ENCODE measurements at regions not wholly inside any gene's neighbourhood (a gene's known extent, or its start where the extent isn't known, plus 50 kb on each side); places are given as distances from the start of the nearest gene placed in this dataset.

DNA sequence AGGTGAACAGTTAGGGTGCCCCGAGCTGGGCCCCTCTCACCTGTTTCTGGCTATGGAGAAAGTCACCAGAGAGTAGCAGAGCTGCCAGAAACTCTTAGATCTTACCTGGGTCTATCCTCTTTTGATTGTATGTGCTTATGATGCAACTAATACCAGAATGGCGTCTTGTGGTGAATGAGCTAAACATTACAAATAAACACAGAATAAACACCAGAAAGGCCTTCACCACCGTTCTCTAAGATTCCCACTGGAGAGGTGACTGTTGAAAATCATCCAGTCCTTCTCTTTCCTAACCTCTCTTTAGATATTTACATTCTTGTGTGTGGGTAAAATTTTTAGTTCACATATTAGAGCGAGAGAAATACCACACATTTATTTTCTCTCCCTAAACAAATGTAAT, 241.7 kb upstream of the GAS1 start:
- intact Hi-C loops (cut with micrococcal nuclease) = no loop called here

DNA sequence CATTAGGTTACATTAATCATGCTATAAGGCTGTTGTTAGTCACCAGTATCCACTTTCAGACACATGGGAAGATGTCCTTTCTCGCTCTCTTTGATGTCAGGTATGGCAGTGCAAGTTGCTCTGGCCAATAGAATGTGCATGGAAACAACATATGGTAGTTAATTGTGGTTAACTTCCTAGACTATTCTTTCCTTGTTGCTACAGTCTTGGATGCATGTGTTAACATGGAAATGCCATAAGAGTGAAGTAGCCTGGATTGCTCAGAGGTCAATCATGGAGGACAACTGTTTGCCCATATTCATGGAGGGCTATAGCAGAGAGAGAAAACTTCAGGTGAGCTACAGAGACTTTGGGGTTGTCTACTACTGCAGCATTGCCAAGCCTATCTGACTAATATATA, 245.8 kb upstream of the GAS1 start:
- dilution Hi-C loops (cut with MboI; ENCODE audit: extremely low pct_ligation_motif_present, low sequenced_read_pairs) (no loop called here), intact Hi-C loops (cut with micrococcal nuclease) (no loop called here)
- H3K4me1 ChIP-seq (ENCODE audit: control insufficient read depth, extremely low read depth, insufficient read depth, low read length) = no peaks in the 10 kb centered on the region
- DNase-seq (ENCODE audit: low read depth, low spot score) (no peak), FAIRE-seq (no peak)
- H3K4me2 ChIP-seq (ENCODE audit: insufficient read depth, low read length) = no peak overlapping the region
- BruUV-seq (replicated peaks) = no TSS peak
- TF ChIP-seq MYC (IDR thresholded peaks at IDR 0.05; ENCODE audit: low read depth, low read length) (no peak), POLR2AphosphoS5 (IDR thresholded peaks at IDR 0.05; ENCODE audit: insufficient read depth, low read depth, low read length) (no peak)
- H3K4me3 ChIP-seq (replicated peaks in 1 of 3; ENCODE audit: insufficient read depth in 1 of 3, low read depth in 1 of 3, low read length in 3 of 3) = no peak overlapping the region
- ChIA-PET POLR2A (no interaction called here), CTCF (no interaction called here)
- H3K9ac ChIP-seq (replicated peaks; ENCODE audit: extremely low read depth, insufficient read depth, low read length) = no peak overlapping the region
- H3K36me3 ChIP-seq (ENCODE audit: control insufficient read depth in 2 of 2, extremely low read depth in 1 of 2, insufficient read depth in 2 of 2, low read length in 2 of 2) = no peaks in the 10 kb centered on the region
- H3K9me3 ChIP-seq (replicated peaks; ENCODE audit: control insufficient read depth, insufficient read depth, low read length) = no peaks in the 10 kb centered on the region
- H3K9me1 ChIP-seq (replicated peaks; ENCODE audit: control insufficient read depth, extremely low read depth, insufficient read depth, low read length) = no peaks in the 10 kb centered on the region
- no peaks in the 10 kb centered on the region for H3K79me2 ChIP-seq (ENCODE audit: control insufficient read depth, insufficient read depth, low read length)
- H2AFZ ChIP-seq (ENCODE audit: low read depth, low read length) = no peak overlapping the region
- H3K27me3 ChIP-seq (ENCODE audit: control insufficient read depth in 2 of 2, insufficient read depth in 2 of 2, low read length in 2 of 2) = no peaks in the 10 kb centered on the region
- H3K27ac ChIP-seq (ENCODE audit: insufficient read depth, low read depth, low read length) = no peak overlapping the region
- no peaks in the 10 kb centered on the region for H4K20me1 ChIP-seq (replicated peaks; ENCODE audit: control insufficient read depth, extremely low read depth, insufficient read depth, low read length)

More for the DNA sequence above, 241.7 kb upstream of the GAS1 start:
- DNase-seq (ENCODE audit: low read depth, low spot score) (no peak), FAIRE-seq (no peak)
- TF ChIP-seq, protein P1, sequence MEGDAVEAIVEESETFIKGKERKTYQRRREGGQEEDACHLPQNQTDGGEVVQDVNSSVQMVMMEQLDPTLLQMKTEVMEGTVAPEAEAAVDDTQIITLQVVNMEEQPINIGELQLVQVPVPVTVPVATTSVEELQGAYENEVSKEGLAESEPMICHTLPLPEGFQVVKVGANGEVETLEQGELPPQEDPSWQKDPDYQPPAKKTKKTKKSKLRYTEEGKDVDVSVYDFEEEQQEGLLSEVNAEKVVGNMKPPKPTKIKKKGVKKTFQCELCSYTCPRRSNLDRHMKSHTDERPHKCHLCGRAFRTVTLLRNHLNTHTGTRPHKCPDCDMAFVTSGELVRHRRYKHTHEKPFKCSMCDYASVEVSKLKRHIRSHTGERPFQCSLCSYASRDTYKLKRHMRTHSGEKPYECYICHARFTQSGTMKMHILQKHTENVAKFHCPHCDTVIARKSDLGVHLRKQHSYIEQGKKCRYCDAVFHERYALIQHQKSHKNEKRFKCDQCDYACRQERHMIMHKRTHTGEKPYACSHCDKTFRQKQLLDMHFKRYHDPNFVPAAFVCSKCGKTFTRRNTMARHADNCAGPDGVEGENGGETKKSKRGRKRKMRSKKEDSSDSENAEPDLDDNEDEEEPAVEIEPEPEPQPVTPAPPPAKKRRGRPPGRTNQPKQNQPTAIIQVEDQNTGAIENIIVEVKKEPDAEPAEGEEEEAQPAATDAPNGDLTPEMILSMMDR (IDR thresholded peaks at IDR 0.05; ENCODE audit: extremely low read depth in 1 of 2, insufficient read depth in 1 of 2, low read depth in 1 of 2, low read length in 2 of 2) = no peak
- TF ChIP-seq FOS (IDR thresholded peaks at IDR 0.05; ENCODE audit: borderline replicate concordance, insufficient read depth, low read length) (no peak), MYC (IDR thresholded peaks at IDR 0.05; ENCODE audit: low read depth, low read length) (no peak), GATA2 (IDR thresholded peaks at IDR 0.05; ENCODE audit: insufficient read depth, insufficient read length, low read depth, low read length) (no peak), JUN (IDR thresholded peaks at IDR 0.05; ENCODE audit: borderline replicate concordance, insufficient read depth, insufficient read length, low read depth) (no peak), EZH2 (IDR thresholded peaks at IDR 0.05; ENCODE audit: borderline replicate concordance, low read depth, low read length, severe bottlenecking) (no peak)
- ChIA-PET CTCF (no interaction called here), POLR2A (no interaction called here)
- Histone ChIP-seq H3K9ac (replicated peaks; ENCODE audit: extremely low read depth, insufficient read depth, low read length) (no peak overlapping the region), H3K36me3 (ENCODE audit: control insufficient read depth in 2 of 2, extremely low read depth in 1 of 2, insufficient read depth in 2 of 2, low read length in 2 of 2) (no peaks in the 10 kb centered on the region), H3K27me3 (ENCODE audit: control insufficient read depth in 2 of 2, insufficient read depth in 2 of 2, low read length in 2 of 2) (no peaks in the 10 kb centered on the region), H2AFZ (ENCODE audit: low read depth, low read length) (no peak overlapping the region), H3K79me2 (ENCODE audit: control insufficient read depth, insufficient read depth, low read length) (no peaks in the 10 kb centered on the region), H3K4me3 (replicated peaks in 1 of 3; ENCODE audit: insufficient read depth in 1 of 3, low read depth in 1 of 3, low read length in 3 of 3) (no peak overlapping the region), H3K4me2 (ENCODE audit: insufficient read depth, low read length) (no peak overlapping the region), H3K4me1 (ENCODE audit: control insufficient read depth, extremely low read depth, insufficient read depth, low read length) (no peaks in the 10 kb centered on the region), H3K27ac (ENCODE audit: insufficient read depth, low read depth, low read length) (no peak overlapping the region), H4K20me1 (replicated peaks; ENCODE audit: control insufficient read depth, extremely low read depth, insufficient read depth, low read length) (no peaks in the 10 kb centered on the region), H3K9me3 (replicated peaks; ENCODE audit: control insufficient read depth, insufficient read depth, low read length) (no peaks in the 10 kb centered on the region), H3K9me1 (replicated peaks; ENCODE audit: control insufficient read depth, extremely low read depth, insufficient read depth, low read length) (no peaks in the 10 kb centered on the region)
- dilution Hi-C loops (cut with MboI; ENCODE audit: extremely low pct_ligation_motif_present, low sequenced_read_pairs) = no loop called here
- BruUV-seq (replicated peaks) = no TSS peak

Measured in endothelial cell of umbilical vein (primary cell).